ENCODE measurements at regions not wholly inside any gene's neighbourhood (a gene's known extent, or its start where the extent isn't known, plus 50 kb on each side); places are given as distances from the start of the nearest gene placed in this dataset.
"Not testable (repeated sequence)": the region's sequence is repeated elsewhere in the genome, so short reads cannot be mapped to it uniquely, and the experiment has no call there.

DNA sequence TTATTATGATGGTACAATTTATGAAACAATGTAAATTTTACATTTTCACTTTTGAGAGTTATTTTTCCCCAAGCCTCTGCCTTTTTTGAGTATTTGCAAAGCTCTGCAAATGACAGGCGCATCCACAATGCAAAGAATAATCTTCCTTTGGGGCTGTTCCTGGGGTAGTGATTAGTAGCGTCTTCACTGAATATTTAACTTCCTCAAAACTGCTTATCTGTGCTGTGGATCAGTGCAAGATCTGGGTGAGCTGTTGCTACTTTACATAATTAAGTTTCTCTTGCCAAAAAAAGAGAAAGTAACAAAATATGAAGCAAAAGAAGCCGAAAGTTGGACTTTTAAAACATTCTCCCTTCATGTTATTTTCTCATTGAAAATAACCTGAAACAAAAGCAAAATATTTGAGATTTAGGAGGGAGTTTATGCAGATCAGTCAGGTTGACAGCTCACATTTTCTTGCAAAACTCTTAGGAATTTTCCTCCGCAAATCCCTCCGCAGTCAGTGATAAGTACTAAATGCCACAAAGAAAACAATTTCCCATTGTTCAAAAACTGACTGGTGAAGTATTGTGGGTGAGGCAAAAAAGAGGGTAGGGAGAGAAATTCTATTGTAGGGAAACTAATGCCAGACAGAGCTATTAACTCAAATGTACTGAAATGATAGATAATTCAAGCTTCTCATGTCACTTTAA lies 276.4 kb upstream of the B3GALT2 start:
- H3K27ac Mint-ChIP-seq: no peak overlapping the region
- no peaks in the 10 kb centered on the region for H3K36me3 Mint-ChIP-seq
- H3K4me3 Mint-ChIP-seq: peak overlapping the region; percentile 21
- ATAC-seq: peak; percentile 69
- H3K9me3 Mint-ChIP-seq: no peaks in the 10 kb centered on the region
- no peaks in the 10 kb centered on the region for H3K27me3 Mint-ChIP-seq
- peaks cover 10% of the 10 kb centered on the region for H3K4me1 Mint-ChIP-seq

DNA sequence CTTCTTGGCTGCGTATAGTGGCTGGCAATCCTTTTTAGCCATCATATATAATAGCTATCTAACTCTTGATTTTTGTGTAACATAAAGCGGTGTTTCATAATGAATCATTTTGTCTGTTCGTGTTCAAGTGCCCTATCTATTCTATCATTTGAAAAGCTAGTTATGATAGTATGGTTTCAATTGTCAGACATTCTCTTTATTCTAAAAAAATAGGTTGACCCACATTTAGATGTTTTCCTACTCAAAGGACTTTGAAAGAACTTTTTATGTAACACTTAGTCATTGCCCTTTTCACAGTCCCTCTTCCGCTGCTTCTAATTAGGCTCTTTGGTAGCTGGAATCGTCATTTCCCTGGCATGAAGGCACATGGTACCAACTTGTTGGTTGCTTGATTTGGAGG lies 272.2 kb upstream of the B3GALT2 start:
- Mint-ChIP-seq H3K27me3 (no peaks in the 10 kb centered on the region), H3K4me1 (peaks cover 10% of the 10 kb centered on the region), H3K4me3 (no peak overlapping the region), H3K27ac (no peak overlapping the region), H3K36me3 (no peaks in the 10 kb centered on the region), H3K9me3 (no peaks in the 10 kb centered on the region)
- ATAC-seq: no peak

GRCh38 chr1:193457676-193458075 lies 271.3 kb upstream of the B3GALT2 start:
- Mint-ChIP-seq H3K4me3 (no peak overlapping the region), H3K9me3 (no peaks in the 10 kb centered on the region), H3K4me1 (peaks cover 1% of the 10 kb centered on the region), H3K36me3 (no peaks in the 10 kb centered on the region), H3K27ac (no peak overlapping the region), H3K27me3 (no peaks in the 10 kb centered on the region)
- ATAC-seq: no peak

DNA sequence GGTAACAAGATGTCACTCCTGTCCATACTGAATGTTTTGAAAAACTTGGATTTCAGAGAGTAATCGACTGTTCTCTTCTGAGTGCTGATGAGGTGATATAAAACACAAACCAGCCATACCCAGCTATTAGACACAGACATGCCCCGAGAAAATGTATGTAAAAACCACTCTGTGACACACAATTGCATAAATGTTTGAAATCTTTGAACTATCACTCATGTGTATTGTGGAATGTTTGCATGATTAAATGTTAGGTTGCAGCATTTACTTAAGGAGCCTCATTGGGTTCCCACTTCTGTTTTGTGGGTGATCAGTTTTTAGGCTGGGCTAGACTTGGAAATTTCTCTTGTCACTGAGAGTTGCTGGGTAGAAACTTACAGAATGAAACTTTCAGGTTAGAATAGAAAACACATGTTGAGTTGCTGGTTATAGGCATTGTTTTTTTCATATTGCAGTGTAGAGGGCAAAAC lies 270.4 kb upstream of the B3GALT2 start:
- H3K4me3 Mint-ChIP-seq: no peak overlapping the region
- no peaks in the 10 kb centered on the region for H3K4me1 Mint-ChIP-seq
- H3K9me3 Mint-ChIP-seq: no peaks in the 10 kb centered on the region
- H3K36me3 Mint-ChIP-seq: no peaks in the 10 kb centered on the region
- no peaks in the 10 kb centered on the region for H3K27me3 Mint-ChIP-seq
- H3K27ac Mint-ChIP-seq: no peak overlapping the region
- no peak for ATAC-seq

- Mint-ChIP-seq H3K4me3 (no peak overlapping the region), H3K9me3 (no peaks in the 10 kb centered on the region), H3K36me3 (no peaks in the 10 kb centered on the region), H3K27me3 (no peaks in the 10 kb centered on the region), H3K4me1 (peaks cover 11% of the 10 kb centered on the region), H3K27ac (no peak overlapping the region)
- ATAC-seq: no peak
These were observed 265.2 kb upstream of the B3GALT2 start for GRCh38 chr1:193451606-193452005.

GRCh38 chr1:193451001-193451400 lies 264.6 kb upstream of the B3GALT2 start:
- Mint-ChIP-seq H3K9me3 (no peaks in the 10 kb centered on the region), H3K4me3 (no peak overlapping the region), H3K27me3 (no peaks in the 10 kb centered on the region), H3K27ac (no peak overlapping the region), H3K36me3 (no peaks in the 10 kb centered on the region), H3K4me1 (peaks cover 11% of the 10 kb centered on the region)
- no peak for ATAC-seq

DNA sequence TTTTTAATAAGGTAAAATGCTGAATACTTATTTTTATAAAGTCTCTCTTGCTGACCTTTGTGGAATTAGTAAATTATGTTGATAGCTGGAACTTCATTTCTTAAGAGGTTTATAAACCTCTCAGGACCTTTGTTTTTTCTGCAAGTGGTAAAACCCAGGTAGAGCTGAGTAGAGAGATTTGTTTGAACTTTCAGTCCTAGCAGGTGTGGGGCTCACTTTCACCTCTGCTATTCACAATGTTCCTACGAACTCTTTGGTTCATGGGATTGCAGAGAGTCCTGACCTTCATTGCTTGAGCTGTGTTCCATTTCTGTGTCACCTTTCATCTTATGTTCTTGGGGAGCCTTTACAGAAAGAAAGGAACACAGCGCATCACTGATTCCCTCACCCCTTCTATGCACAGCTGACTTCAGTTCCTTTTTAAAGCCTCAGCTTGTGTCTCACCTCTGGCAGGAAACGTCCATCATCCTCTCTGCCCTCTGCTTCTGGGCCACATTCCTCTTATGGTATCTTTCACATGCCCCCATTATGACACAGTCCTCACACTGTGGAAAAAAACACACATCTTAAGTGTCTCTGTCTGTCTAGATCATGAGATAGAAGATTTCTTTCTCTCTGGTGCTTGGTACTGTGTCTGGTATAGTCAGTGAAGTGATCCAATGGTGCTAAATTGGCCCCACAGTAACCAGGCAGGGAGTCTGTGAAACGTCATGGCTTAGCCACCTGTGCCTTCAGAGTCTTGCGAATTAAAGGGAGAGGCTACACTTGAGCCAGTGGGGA lies 262.5 kb upstream of the B3GALT2 start:
- H3K36me3 Mint-ChIP-seq: no peaks in the 10 kb centered on the region
- peak overlapping the region; percentile 70 for H3K27ac Mint-ChIP-seq
- H3K27me3 Mint-ChIP-seq: no peaks in the 10 kb centered on the region
- no peaks in the 10 kb centered on the region for H3K9me3 Mint-ChIP-seq
- ATAC-seq: peak; percentile 93
- H3K4me1 Mint-ChIP-seq: peaks cover 11% of the 10 kb centered on the region
- no peak overlapping the region for H3K4me3 Mint-ChIP-seq

GRCh38 chr1:193443886-193444285 lies 257.5 kb upstream of the B3GALT2 start:
- Mint-ChIP-seq H3K27ac (no peak overlapping the region), H3K9me3 (peaks cover 2% of the 10 kb centered on the region), H3K4me1 (peaks cover 7% of the 10 kb centered on the region), H3K27me3 (no peaks in the 10 kb centered on the region), H3K4me3 (no peak overlapping the region), H3K36me3 (no peaks in the 10 kb centered on the region)
- no peak for ATAC-seq

DNA sequence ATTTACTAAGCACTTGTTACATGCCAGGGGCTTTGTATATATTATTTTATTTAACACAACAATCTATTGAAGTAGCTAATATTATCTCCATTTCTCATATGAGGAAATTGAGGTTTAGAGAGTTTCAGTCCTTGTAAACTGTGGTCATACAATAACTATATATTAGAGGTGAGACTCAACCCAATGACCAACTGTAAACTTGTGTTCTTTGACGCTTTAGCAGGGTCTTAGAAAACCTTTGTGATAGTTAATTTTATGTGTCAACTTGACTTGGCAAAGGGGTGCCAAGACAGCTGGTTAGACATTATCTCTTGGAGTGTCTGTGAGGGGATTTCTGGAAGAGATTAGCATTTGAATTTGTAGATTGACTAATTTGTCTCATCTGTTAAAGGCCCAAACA lies 252.4 kb upstream of the B3GALT2 start:
- Mint-ChIP-seq H3K4me3 (no peak overlapping the region), H3K27me3 (no peaks in the 10 kb centered on the region), H3K4me1 (peaks cover 15% of the 10 kb centered on the region), H3K27ac (no peak overlapping the region), H3K36me3 (peaks cover 2% of the 10 kb centered on the region), H3K9me3 (peaks cover 4% of the 10 kb centered on the region)
- peak; percentile 45 for ATAC-seq

GRCh38 chr1:193438312-193438711 lies 251.9 kb upstream of the B3GALT2 start:
- Mint-ChIP-seq H3K4me1 (peaks cover 15% of the 10 kb centered on the region), H3K27ac (no peak overlapping the region), H3K27me3 (no peaks in the 10 kb centered on the region), H3K36me3 (peaks cover 6% of the 10 kb centered on the region), H3K9me3 (peaks cover 9% of the 10 kb centered on the region), H3K4me3 (no peak overlapping the region)
- ATAC-seq: no peak

GRCh38 chr1:193437785-193438184 lies 251.4 kb upstream of the B3GALT2 start:
- Mint-ChIP-seq H3K9me3 (peaks cover 10% of the 10 kb centered on the region), H3K27ac (no peak overlapping the region), H3K27me3 (no peaks in the 10 kb centered on the region), H3K36me3 (peaks cover 8% of the 10 kb centered on the region), H3K4me3 (no peak overlapping the region), H3K4me1 (peaks cover 15% of the 10 kb centered on the region)
- ATAC-seq: peak; percentile 41

- H3K27ac Mint-ChIP-seq: not testable (repeated sequence)
- peaks cover 10% of the 10 kb centered on the region for H3K9me3 Mint-ChIP-seq
- peak; percentile 50 for ATAC-seq
These were observed 250.9 kb upstream of the B3GALT2 start for GRCh38 chr1:193437333-193437732.

DNA sequence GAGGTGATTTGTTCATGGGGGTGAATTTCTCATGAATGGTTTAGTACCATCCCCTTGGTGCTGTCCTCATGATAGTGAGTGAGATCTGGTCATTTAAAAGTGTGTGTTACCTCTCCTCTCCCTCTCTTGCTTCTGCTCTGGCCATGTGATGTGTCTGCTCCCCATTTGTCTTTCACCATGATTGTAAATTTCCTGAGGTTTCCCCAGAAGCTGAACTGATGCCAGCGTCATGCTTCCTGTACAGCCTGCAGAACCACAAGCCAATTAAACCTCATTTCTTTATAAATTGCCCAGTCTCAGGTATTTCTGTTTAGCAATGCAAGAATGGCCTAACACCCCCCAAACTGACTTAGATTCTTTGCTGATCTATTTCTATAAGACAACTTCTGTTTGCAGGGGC lies 249.4 kb upstream of the B3GALT2 start:
- H3K36me3 Mint-ChIP-seq: peaks cover 8% of the 10 kb centered on the region
- H3K27me3 Mint-ChIP-seq: no peaks in the 10 kb centered on the region
- ATAC-seq: no peak
- peaks cover 15% of the 10 kb centered on the region for H3K4me1 Mint-ChIP-seq
- no peak overlapping the region for H3K4me3 Mint-ChIP-seq
- no peak overlapping the region for H3K27ac Mint-ChIP-seq
- H3K9me3 Mint-ChIP-seq: peaks cover 13% of the 10 kb centered on the region

More at GRCh38 chr1:193437333-193437732, 250.9 kb upstream of the B3GALT2 start:
- H3K27me3 Mint-ChIP-seq, H3K4me3 Mint-ChIP-seq, H3K36me3 Mint-ChIP-seq: not testable (repeated sequence)
- peaks cover 15% of the 10 kb centered on the region for H3K4me1 Mint-ChIP-seq

DNA sequence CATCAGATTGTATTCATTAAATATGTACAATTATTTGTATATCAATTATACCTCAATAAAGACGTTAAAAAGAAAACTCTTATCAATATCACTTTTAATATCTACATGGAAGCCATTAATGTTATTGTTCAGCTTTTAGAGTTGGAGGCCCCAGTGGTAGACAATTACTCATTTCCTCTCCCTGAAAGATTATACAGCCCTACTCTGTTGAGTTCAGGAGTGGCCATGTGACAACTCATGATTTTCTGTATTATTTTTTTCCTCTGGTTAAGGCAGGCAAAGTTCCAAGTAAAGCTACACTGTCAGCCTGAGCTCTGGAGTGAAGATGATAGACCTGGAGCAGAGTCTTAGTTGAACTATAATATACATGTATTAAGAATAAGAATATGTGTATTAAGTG lies 247.9 kb upstream of the B3GALT2 start:
- Mint-ChIP-seq H3K4me1 (peaks cover 15% of the 10 kb centered on the region), H3K36me3 (peaks cover 8% of the 10 kb centered on the region), H3K27ac (no peak overlapping the region), H3K9me3 (peaks cover 13% of the 10 kb centered on the region), H3K4me3 (no peak overlapping the region), H3K27me3 (no peaks in the 10 kb centered on the region)
- no peak for ATAC-seq

- no peaks in the 10 kb centered on the region for H3K27me3 Mint-ChIP-seq
- peaks cover 13% of the 10 kb centered on the region for H3K9me3 Mint-ChIP-seq
- H3K27ac Mint-ChIP-seq: no peak overlapping the region
- no peak for ATAC-seq
- H3K4me3 Mint-ChIP-seq: no peak overlapping the region
- peaks cover 9% of the 10 kb centered on the region for H3K4me1 Mint-ChIP-seq
- peaks cover 8% of the 10 kb centered on the region for H3K36me3 Mint-ChIP-seq
These were observed 247.2 kb upstream of the B3GALT2 start for GRCh38 chr1:193433599-193433998.

Data from stimulated activated memory B cell treated with anti-CD40 and anti-IgM and Interleukin-4, amounts not matched to agents 10 μg/mL and 1 μg/mL and 100 μg/mL, for 72 hours (primary cell).